NCI-H2227 (cell line): ENCODE measurements at regions not wholly inside any gene's neighbourhood (a gene's known extent, or its start where the extent isn't known, plus 50 kb on each side); places are given as distances from the start of the nearest gene placed in this dataset.
A peak's percentile ranks its signal among the peaks of the same experiment; 100 is the strongest.

Experiments used
- DNase-seq: peaks from one replicate; lab custom pipeline; 2025; ENCODE audit not compliant: unreplicated experiment; lab: John Stamatoyannopoulos, UW

- no peak for DNase-seq
Measured at GRCh38 chr13:97134364-97135095, 87.6 kb upstream of the MBNL2 start.

DNA sequence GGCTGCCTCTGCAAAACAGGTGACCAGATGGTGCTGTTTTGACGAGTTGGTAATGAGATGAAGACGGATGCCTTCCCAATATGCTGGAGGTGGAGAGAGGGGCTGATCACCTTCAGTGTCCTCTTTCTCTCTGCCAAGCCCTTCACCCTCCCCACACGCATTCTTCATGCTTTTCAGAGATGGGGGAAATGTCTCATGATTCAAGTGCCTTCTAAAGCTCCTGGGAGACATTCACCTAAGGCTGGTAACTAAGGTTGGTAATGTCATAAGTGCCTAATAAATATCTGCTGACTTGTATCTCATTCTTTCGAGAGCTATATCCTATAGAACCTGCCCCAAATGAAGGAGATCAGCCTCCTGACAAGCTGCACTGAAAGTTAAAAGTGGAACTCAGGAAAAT, 86.2 kb upstream of the MBNL2 start:
- no peak for DNase-seq

GRCh38 chr13:97136418-97136817, 85.7 kb upstream of the MBNL2 start:
- DNase-seq, result no peak

- no peak for DNase-seq
Measured at GRCh38 chr13:97139691-97140090, 82.4 kb upstream of the MBNL2 start.

GRCh38 chr13:97140131-97140530, 82.0 kb upstream of the MBNL2 start:
- DNase-seq, result no peak

GRCh38 chr13:97140611-97141010, 81.5 kb upstream of the MBNL2 start:
- DNase-seq, result no peak

DNA sequence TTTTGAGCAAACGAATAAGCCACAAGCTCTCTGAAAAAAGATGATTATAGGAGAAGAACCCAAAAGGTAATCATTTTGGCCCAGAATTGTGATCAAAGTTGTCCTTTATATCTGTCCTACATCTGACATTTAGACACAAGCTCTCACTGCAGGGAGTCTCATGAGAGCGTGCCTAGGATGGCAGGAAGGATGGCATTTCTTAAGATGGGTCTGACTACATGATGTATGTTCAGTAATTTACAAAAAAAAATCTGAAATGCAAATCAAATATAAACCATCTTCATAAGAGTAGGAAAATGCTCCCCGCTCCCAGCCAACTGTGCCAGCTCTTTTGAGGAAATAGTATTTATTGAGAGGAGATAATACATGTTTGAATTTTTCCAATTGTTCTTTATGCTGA, 81.0 kb upstream of the MBNL2 start:
- no peak for DNase-seq

DNA sequence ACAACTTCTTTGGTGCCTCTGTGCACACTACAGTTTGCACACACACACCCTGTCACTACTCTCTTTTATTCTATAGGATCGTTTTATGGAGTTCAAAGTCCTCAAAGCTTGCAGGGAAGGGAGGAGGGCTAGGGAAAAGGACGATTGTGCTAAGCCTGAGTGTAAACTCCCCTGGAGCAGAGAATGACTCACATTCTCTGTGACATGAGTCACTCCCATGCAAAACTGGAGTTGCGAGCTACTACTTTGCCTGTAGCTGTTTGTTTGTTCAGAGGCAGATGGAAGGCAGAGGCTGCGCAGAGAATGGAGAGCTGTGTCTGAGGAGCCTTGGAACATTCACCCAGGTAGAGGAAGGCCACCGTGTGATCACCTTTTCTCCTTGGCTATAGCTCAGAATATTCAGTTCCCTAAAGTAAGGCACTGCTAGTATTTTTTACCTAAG, 80.5 kb upstream of the MBNL2 start:
- peak; percentile 2 for DNase-seq

GRCh38 chr13:97142452-97142851, 79.7 kb upstream of the MBNL2 start:
- DNase-seq, result no peak

- DNase-seq, result no peak
Measured at GRCh38 chr13:97145057-97145456, 77.1 kb upstream of the MBNL2 start.

DNA sequence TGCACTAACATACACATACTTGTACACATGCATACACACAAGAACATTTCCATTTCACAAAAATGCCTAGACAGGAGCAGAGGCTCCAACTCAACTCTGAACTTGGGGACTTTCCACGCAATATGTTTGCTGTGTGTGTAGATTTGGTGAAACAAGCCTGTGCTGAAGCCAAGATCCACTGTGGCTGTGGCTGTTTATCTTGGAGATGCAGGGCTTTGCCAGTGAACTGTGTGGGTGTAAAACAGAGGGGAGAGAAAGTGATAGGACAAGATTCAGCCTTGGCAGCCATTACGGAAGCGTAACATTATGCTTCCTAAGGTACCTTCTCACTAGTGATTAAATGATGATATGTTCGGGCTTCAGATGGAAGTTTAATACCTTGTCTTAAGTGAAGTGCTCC, 73.2 kb upstream of the MBNL2 start:
- no peak for DNase-seq

- DNase-seq, result no peak
Measured at GRCh38 chr13:97160421-97160820, 61.7 kb upstream of the MBNL2 start.

- DNase-seq, result no peak
Measured at GRCh38 chr13:97161582-97162231, 60.4 kb upstream of the MBNL2 start.

GRCh38 chr13:97165502-97166425, 56.4 kb upstream of the MBNL2 start:
- no peak for DNase-seq

GRCh38 chr13:97171136-97171535, 51.0 kb upstream of the MBNL2 start:
- DNase-seq, result no peak
